ENCODE measurements at regions not wholly inside any gene's neighbourhood (a gene's known extent, or its start where the extent isn't known, plus 50 kb on each side); places are given as distances from the start of the nearest gene placed in this dataset.

DNA sequence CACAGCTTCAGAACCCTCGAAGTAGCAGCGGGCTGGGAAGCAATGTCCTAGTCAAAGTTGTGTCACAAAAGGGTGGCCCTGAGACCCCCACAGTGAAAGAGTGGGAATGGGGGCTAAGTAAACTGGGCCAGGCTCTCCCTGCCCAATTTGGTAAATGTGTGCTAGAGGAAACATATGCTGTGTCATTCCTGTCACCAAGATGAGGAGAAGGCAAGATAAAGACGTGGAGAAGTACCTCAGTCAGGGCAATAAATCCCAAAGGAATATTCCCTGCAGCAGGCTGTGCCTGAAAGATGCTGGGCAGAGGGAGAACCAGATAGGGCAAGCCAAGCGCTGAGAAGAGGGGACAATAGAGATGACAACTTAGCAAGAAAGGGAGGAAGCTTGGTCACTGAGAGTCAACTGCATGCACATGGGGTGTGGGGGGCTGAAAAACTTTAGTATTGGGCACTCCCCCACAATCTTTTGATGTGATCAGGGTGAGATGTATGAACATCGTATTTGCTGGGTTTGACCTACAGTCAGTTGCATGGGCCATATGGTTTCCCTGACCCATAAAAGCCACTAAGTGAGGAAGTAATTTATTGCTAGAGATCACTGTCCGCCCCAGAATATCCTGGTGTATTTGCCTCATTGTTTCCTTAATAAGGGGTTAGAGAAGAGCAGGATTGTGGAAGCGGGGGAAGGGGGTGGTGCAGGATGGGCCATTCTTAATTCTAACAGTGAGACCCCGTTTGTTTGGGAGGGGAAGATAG is 49.9 kb upstream of the CXCR4 start:
- TF ChIP-seq GATA3 (IDR thresholded peaks at IDR 0.05; ENCODE audit: low read depth, low read length) = no peak
- TF ChIP-seq GATA2 (IDR thresholded peaks at IDR 0.05; ENCODE audit: low read depth, low read length) = no peak

Measured in SH-SY5Y (cell line).